WTC11 (cell line): ENCODE measurements at regions not wholly inside any gene's neighbourhood (a gene's known extent, or its start where the extent isn't known, plus 50 kb on each side); places are given as distances from the start of the nearest gene placed in this dataset.

Experiments used
- ATAC-seq: fragments of 200-7000 bp; cut with Tn5 transposase; 2 replicates; pipeline ENCODE4 v1.10.0; 2021; ENCODE audit warnings: mild to moderate bottlenecking, moderate library complexity
- CTCF ChIA-PET: fragments of 300-600 bp; sonication (Branson Sonifier 250); formaldehyde crosslinking; loops from one replicate; lab custom pipeline; 2021; ENCODE audit warnings: antibody characterized with exemption; lab: Charles Lee
- POLR2A ChIA-PET: fragments of 350-600 bp; sonication (Branson Sonifier 250); formaldehyde crosslinking; loops from one replicate; lab custom pipeline; 2021; ENCODE audit warnings: antibody characterized with exemption; lab: Charles Lee
- DNase-seq: peaks from one replicate; pipeline ENCODE4 v3.0.0; 2021; ENCODE audit warnings: low spot score
- H3K27ac Mint-ChIP-seq: 2 replicates; pipeline ENCODE4 v1.8.0; 2021; ENCODE audit warnings: mixed read lengths
- H3K27me3 Mint-ChIP-seq: 2 replicates; pipeline ENCODE4 v1.8.0; 2021; ENCODE audit warnings: low read depth, mild to moderate bottlenecking, moderate library complexity, mixed read lengths
- H3K36me3 Mint-ChIP-seq: 2 replicates; pipeline ENCODE4 v1.8.0; 2021; ENCODE audit warnings: mixed read lengths
- H3K4me1 Mint-ChIP-seq: 2 replicates; pipeline ENCODE4 v1.8.0; 2022; ENCODE audit warnings: mixed read lengths
- H3K4me3 Mint-ChIP-seq: 2 replicates; pipeline ENCODE4 v1.8.0; 2021; ENCODE audit warnings: mild to moderate bottlenecking, moderate library complexity, mixed read lengths
- H3K9me3 Mint-ChIP-seq: 2 replicates; pipeline ENCODE4 v1.8.0; 2021; ENCODE audit warnings: mixed read lengths
- GTF2I ChIP-seq: fragments of 250-450 bp; sonication (Bioruptor Pico); conservative IDR thresholded peaks from 2 replicates; pipeline ENCODE4 v1.4.0; 2021; ENCODE audit warnings: mild to moderate bottlenecking
- HMGA2 ChIP-seq: fragments of 250-450 bp; sonication (Bioruptor Pico); IDR thresholded peaks from 2 replicates; pipeline ENCODE4 v1.4.0; 2021; ENCODE audit warnings: mild to moderate bottlenecking, moderate library complexity
- JUN ChIP-seq: sonication (generic); formaldehyde crosslinking; IDR thresholded peaks from 2 replicates; pipeline ENCODE4 v1.8.0; 2023; ENCODE audit warnings: mild to moderate bottlenecking, missing genetic modification reagents
- NFE2L1 ChIP-seq: sonication (generic); formaldehyde crosslinking; IDR thresholded peaks from 2 replicates; pipeline ENCODE4 v1.8.1; 2023; ENCODE audit warnings: missing genetic modification reagents
- NR1H2 ChIP-seq: sonication (generic); formaldehyde crosslinking; IDR thresholded peaks from 2 replicates; pipeline ENCODE4 v1.9.0; 2021; ENCODE audit warnings: mild to moderate bottlenecking, moderate library complexity, missing genetic modification reagents
- SMAD3 ChIP-seq: sonication (generic); formaldehyde crosslinking; IDR thresholded peaks from 2 replicates; pipeline ENCODE4 v1.8.0; 2022; ENCODE audit warnings: missing genetic modification reagents, mild to moderate bottlenecking, borderline replicate concordance
- SP1 ChIP-seq: sonication (generic); formaldehyde crosslinking; conservative IDR thresholded peaks from 2 replicates; pipeline ENCODE4 v1.8.1; 2022; ENCODE audit warnings: missing genetic modification reagents
- TP53 ChIP-seq: sonication (generic); formaldehyde crosslinking; IDR thresholded peaks from 2 replicates; pipeline ENCODE4 v1.8.1; 2023; ENCODE audit warnings: mild to moderate bottlenecking, missing genetic modification reagents
- ZNF121 ChIP-seq: sonication (generic); formaldehyde crosslinking; IDR thresholded peaks from 2 replicates; pipeline ENCODE4 v1.8.0; 2023; ENCODE audit warnings: missing genetic modification reagents
- ZNF416 ChIP-seq: fragments of 250-450 bp; sonication (Bioruptor Pico); IDR thresholded peaks from 2 replicates; pipeline ENCODE4 v1.9.0; 2021; ENCODE audit warnings: mild to moderate bottlenecking, inconsistent platforms
- TF ChIP-seq, protein P1 (sequence below): sonication (generic); formaldehyde crosslinking; conservative IDR thresholded peaks from 2 replicates; pipeline ENCODE4 v1.8.1; 2023; ENCODE audit warnings: mild to moderate bottlenecking, low read depth, missing genetic modification reagents, moderate library complexity
- TF ChIP-seq, protein P2 (sequence below): sonication (generic); formaldehyde crosslinking; IDR thresholded peaks from 2 replicates; pipeline ENCODE4 v1.8.0; 2022; ENCODE audit warnings: mild to moderate bottlenecking, missing genetic modification reagents
- TF ChIP-seq, protein P3 (sequence below): sonication (generic); formaldehyde crosslinking; IDR thresholded peaks from 2 replicates; pipeline ENCODE4 v1.8.1; 2022; ENCODE audit warnings: mild to moderate bottlenecking, missing genetic modification reagents, moderate library complexity, borderline replicate concordance
- TF ChIP-seq, protein P4 (sequence below): sonication (generic); formaldehyde crosslinking; IDR thresholded peaks from 2 replicates; pipeline ENCODE4 v1.8.1; 2022; ENCODE audit warnings: low read depth, mild to moderate bottlenecking, moderate library complexity, missing genetic modification reagents, borderline replicate concordance
- TF ChIP-seq, protein P5 (sequence below): fragments of 250-450 bp; sonication (Bioruptor Pico); IDR thresholded peaks from 2 replicates; pipeline ENCODE4 v1.9.0; 2021; ENCODE audit warnings: mild to moderate bottlenecking, borderline replicate concordance
- TF ChIP-seq, protein P6 (sequence below): fragments of 250-450 bp; sonication (Bioruptor Pico); IDR thresholded peaks from 2 replicates; pipeline ENCODE4 v1.9.0; 2021; ENCODE audit warnings: mild to moderate bottlenecking
- TF ChIP-seq, protein P7 (sequence below): fragments of 250-450 bp; sonication (Bioruptor Pico); IDR thresholded peaks from 2 replicates; pipeline ENCODE4 v1.9.0; 2021; ENCODE audit warnings: moderate library complexity, mild to moderate bottlenecking, inconsistent platforms, borderline replicate concordance

DNA sequence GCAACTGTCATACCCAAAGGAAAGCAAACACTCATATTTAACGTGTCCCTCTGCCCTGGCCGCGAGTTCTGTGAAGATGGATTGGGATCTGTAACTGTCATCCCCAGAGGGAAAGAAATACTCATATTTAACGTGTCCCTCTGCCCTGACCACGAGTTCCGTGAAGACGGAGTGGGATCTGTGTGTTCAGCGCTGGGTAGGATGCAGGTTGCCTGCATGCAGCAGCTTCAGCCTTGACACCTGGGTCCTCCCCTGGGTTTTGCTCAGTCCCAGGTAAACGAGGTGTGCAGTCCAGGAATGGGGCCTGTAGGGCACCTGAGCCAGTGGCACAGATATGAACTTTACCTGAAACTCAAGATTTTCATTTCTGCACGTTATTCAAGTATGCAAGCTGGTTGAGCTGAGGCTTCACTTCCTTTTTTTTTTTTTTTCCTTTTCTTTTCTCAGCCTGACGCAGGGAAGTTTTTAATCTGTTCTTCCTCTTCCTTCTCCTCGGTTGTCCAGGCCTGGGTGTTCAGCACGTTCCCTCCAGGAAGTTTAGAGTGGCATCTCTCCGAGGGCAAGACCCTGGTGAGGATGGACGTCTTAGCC, 159.0 kb upstream of the SHH start:
- no peak overlapping the region for H3K4me3 Mint-ChIP-seq
- peaks cover 63% of the 10 kb centered on the region for H3K9me3 Mint-ChIP-seq
- POLR2A ChIA-PET = no interaction called here
- TF ChIP-seq NFE2L1 (no peak), GTF2I (CRISPR knock-in tag) (no peak), NR1H2 (CRISPR knock-in tag) (no peak), TP53 (CRISPR knock-in tag) (no peak), SP1 (CRISPR knock-in tag) (no peak)
- DNase-seq = no peak
- CTCF ChIA-PET = no interaction called here
- H3K27me3 Mint-ChIP-seq = peaks cover 5% of the 10 kb centered on the region
- ATAC-seq = no peak
- no peaks in the 10 kb centered on the region for H3K4me1 Mint-ChIP-seq
- H3K36me3 Mint-ChIP-seq = peaks cover 36% of the 10 kb centered on the region
- H3K27ac Mint-ChIP-seq = no peak overlapping the region

DNA sequence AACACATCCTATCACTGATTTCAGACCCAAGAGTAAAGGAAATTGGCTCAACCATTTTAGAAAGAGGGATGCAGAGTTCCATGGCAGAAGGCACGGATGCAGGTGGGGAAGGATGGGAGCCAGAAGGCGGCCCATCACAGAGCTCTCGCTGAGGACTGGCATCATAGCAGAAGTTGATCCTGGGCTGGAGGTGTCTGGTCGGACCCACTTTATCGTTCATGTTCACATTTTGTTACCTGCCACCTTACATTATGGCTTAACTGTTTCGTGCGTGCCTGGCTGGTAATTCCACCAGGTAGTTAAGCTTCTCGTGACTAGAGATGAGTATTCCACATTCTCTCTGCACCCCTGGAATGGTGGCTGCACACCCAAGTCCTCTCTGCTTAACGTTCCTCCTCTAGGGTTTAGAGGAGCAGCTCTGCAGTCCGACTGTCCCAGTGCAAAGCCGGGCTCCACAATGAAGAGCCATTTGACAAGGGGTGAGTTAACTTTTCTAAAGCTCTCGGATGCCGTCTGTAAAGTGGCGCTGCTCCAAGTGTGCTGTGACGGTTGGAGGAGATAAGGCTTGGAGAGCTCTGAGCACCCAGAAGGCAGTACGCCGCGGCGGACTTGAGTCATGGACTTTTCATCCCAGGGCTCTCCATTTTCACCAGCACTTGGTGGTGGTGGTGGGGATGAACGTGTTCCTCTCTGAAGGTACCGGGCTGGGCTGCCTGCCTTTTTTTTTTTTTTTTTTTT, 157.1 kb upstream of the SHH start:
- DNase-seq = no peak
- ATAC-seq = no peak
- H3K4me1 Mint-ChIP-seq = no peaks in the 10 kb centered on the region
- peaks cover 5% of the 10 kb centered on the region for H3K27me3 Mint-ChIP-seq
- peaks cover 60% of the 10 kb centered on the region for H3K9me3 Mint-ChIP-seq
- H3K36me3 Mint-ChIP-seq = peaks cover 30% of the 10 kb centered on the region
- H3K27ac Mint-ChIP-seq = no peak overlapping the region
- POLR2A ChIA-PET = interaction anchor here (0.6 kb wide), 1 partner anchor 259 kb away, joined by 3 read pairs; no protein-coding TSS in a partner anchor
- CTCF ChIA-PET = no interaction called here
- H3K4me3 Mint-ChIP-seq = no peak overlapping the region
- TF ChIP-seq, protein P1, sequence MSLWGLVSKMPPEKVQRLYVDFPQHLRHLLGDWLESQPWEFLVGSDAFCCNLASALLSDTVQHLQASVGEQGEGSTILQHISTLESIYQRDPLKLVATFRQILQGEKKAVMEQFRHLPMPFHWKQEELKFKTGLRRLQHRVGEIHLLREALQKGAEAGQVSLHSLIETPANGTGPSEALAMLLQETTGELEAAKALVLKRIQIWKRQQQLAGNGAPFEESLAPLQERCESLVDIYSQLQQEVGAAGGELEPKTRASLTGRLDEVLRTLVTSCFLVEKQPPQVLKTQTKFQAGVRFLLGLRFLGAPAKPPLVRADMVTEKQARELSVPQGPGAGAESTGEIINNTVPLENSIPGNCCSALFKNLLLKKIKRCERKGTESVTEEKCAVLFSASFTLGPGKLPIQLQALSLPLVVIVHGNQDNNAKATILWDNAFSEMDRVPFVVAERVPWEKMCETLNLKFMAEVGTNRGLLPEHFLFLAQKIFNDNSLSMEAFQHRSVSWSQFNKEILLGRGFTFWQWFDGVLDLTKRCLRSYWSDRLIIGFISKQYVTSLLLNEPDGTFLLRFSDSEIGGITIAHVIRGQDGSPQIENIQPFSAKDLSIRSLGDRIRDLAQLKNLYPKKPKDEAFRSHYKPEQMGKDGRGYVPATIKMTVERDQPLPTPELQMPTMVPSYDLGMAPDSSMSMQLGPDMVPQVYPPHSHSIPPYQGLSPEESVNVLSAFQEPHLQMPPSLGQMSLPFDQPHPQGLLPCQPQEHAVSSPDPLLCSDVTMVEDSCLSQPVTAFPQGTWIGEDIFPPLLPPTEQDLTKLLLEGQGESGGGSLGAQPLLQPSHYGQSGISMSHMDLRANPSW (CRISPR knock-in tag) = no peak
- TF ChIP-seq, protein P2, sequence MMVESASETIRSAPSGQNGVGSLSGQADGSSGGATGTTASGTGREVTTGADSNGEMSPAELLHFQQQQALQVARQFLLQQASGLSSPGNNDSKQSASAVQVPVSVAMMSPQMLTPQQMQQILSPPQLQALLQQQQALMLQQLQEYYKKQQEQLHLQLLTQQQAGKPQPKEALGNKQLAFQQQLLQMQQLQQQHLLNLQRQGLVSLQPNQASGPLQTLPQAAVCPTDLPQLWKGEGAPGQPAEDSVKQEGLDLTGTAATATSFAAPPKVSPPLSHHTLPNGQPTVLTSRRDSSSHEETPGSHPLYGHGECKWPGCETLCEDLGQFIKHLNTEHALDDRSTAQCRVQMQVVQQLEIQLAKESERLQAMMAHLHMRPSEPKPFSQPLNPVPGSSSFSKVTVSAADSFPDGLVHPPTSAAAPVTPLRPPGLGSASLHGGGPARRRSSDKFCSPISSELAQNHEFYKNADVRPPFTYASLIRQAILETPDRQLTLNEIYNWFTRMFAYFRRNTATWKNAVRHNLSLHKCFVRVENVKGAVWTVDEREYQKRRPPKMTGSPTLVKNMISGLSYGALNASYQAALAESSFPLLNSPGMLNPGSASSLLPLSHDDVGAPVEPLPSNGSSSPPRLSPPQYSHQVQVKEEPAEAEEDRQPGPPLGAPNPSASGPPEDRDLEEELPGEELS = no peak
- TF ChIP-seq HMGA2 = no peak
- no peak for TF ChIP-seq SMAD3
- TF ChIP-seq, protein P3, sequence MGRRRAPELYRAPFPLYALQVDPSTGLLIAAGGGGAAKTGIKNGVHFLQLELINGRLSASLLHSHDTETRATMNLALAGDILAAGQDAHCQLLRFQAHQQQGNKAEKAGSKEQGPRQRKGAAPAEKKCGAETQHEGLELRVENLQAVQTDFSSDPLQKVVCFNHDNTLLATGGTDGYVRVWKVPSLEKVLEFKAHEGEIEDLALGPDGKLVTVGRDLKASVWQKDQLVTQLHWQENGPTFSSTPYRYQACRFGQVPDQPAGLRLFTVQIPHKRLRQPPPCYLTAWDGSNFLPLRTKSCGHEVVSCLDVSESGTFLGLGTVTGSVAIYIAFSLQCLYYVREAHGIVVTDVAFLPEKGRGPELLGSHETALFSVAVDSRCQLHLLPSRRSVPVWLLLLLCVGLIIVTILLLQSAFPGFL (CRISPR knock-in tag) = no peak
- no peak for TF ChIP-seq JUN (CRISPR knock-in tag)
- no peak for TF ChIP-seq ZNF416 (CRISPR knock-in tag)
- no peak for TF ChIP-seq ZNF121 (CRISPR knock-in tag)
- TF ChIP-seq, protein P4, sequence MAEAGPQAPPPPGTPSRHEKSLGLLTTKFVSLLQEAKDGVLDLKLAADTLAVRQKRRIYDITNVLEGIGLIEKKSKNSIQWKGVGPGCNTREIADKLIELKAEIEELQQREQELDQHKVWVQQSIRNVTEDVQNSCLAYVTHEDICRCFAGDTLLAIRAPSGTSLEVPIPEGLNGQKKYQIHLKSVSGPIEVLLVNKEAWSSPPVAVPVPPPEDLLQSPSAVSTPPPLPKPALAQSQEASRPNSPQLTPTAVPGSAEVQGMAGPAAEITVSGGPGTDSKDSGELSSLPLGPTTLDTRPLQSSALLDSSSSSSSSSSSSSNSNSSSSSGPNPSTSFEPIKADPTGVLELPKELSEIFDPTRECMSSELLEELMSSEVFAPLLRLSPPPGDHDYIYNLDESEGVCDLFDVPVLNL (CRISPR knock-in tag) = no peak
- TF ChIP-seq, protein P5, sequence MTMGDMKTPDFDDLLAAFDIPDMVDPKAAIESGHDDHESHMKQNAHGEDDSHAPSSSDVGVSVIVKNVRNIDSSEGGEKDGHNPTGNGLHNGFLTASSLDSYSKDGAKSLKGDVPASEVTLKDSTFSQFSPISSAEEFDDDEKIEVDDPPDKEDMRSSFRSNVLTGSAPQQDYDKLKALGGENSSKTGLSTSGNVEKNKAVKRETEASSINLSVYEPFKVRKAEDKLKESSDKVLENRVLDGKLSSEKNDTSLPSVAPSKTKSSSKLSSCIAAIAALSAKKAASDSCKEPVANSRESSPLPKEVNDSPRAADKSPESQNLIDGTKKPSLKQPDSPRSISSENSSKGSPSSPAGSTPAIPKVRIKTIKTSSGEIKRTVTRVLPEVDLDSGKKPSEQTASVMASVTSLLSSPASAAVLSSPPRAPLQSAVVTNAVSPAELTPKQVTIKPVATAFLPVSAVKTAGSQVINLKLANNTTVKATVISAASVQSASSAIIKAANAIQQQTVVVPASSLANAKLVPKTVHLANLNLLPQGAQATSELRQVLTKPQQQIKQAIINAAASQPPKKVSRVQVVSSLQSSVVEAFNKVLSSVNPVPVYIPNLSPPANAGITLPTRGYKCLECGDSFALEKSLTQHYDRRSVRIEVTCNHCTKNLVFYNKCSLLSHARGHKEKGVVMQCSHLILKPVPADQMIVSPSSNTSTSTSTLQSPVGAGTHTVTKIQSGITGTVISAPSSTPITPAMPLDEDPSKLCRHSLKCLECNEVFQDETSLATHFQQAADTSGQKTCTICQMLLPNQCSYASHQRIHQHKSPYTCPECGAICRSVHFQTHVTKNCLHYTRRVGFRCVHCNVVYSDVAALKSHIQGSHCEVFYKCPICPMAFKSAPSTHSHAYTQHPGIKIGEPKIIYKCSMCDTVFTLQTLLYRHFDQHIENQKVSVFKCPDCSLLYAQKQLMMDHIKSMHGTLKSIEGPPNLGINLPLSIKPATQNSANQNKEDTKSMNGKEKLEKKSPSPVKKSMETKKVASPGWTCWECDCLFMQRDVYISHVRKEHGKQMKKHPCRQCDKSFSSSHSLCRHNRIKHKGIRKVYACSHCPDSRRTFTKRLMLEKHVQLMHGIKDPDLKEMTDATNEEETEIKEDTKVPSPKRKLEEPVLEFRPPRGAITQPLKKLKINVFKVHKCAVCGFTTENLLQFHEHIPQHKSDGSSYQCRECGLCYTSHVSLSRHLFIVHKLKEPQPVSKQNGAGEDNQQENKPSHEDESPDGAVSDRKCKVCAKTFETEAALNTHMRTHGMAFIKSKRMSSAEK (CRISPR knock-in tag) = no peak
- TF ChIP-seq, protein P6, sequence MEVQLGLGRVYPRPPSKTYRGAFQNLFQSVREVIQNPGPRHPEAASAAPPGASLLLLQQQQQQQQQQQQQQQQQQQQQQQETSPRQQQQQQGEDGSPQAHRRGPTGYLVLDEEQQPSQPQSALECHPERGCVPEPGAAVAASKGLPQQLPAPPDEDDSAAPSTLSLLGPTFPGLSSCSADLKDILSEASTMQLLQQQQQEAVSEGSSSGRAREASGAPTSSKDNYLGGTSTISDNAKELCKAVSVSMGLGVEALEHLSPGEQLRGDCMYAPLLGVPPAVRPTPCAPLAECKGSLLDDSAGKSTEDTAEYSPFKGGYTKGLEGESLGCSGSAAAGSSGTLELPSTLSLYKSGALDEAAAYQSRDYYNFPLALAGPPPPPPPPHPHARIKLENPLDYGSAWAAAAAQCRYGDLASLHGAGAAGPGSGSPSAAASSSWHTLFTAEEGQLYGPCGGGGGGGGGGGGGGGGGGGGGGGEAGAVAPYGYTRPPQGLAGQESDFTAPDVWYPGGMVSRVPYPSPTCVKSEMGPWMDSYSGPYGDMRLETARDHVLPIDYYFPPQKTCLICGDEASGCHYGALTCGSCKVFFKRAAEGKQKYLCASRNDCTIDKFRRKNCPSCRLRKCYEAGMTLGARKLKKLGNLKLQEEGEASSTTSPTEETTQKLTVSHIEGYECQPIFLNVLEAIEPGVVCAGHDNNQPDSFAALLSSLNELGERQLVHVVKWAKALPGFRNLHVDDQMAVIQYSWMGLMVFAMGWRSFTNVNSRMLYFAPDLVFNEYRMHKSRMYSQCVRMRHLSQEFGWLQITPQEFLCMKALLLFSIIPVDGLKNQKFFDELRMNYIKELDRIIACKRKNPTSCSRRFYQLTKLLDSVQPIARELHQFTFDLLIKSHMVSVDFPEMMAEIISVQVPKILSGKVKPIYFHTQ (CRISPR knock-in tag) = no peak
- TF ChIP-seq, protein P7, sequence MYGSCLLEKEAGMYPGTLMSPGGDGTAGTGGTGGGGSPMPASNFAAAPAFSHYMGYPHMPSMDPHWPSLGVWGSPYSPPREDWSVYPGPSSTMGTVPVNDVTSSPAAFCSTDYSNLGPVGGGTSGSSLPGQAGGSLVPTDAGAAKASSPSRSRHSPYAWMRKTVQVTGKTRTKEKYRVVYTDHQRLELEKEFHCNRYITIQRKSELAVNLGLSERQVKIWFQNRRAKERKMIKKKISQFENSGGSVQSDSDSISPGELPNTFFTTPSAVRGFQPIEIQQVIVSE = no peak
